GM23338 (cell line): ENCODE measurements at regions not wholly inside any gene's neighbourhood (a gene's known extent, or its start where the extent isn't known, plus 50 kb on each side); places are given as distances from the start of the nearest gene placed in this dataset.

ENCODE experiments used
- ATAC-seq: fragments of 200-7000 bp; cut with Tn5 transposase; 3 replicates; pipeline ENCODE4 v1.9.1; 2020
- DNase-seq: peaks from one replicate; pipeline ENCODE4 v3.0.0-alpha.2; 2015; ENCODE audit warnings: low spot score
- H2AFZ ChIP-seq: fragments of 200-600 bp; sonication (generic); 2 replicates; pipeline ENCODE4 v1.8.0; 2016; ENCODE audit warnings: antibody characterized with exemption, mild to moderate bottlenecking, moderate library complexity
- H3F3A ChIP-seq: fragments of 200-600 bp; sonication (generic); replicated peaks from 2 replicates; pipeline ENCODE4 v1.8.0; 2017; ENCODE audit warnings: antibody characterized with exemption, mixed run types, low read depth
- H3K27ac ChIP-seq: fragments of 200-600 bp; sonication (generic); 2 replicates; pipeline ENCODE4 v1.6.1; 2016; ENCODE audit warnings: low read depth
- H3K27me3 ChIP-seq: fragments of 200-600 bp; sonication (generic); 2 replicates; pipeline ENCODE4 v1.8.0; 2016; ENCODE audit warnings: mild to moderate bottlenecking, mixed run types, moderate library complexity; ENCODE audit not compliant: insufficient read depth
- H3K36me3 ChIP-seq: fragments of 200-600 bp; sonication (generic); 2 replicates; pipeline ENCODE4 v1.8.0; 2016; ENCODE audit warnings: mild to moderate bottlenecking; ENCODE audit not compliant: insufficient read depth
- H3K4me1 ChIP-seq: fragments of 200-600 bp; sonication (generic); 2 replicates; pipeline ENCODE4 v1.8.0; 2016; ENCODE audit warnings: mild to moderate bottlenecking, moderate library complexity; ENCODE audit not compliant: insufficient read depth
- H3K4me2 ChIP-seq: fragments of 200-600 bp; sonication (generic); 2 replicates; pipeline ENCODE4 v1.7.1; 2017; ENCODE audit warnings: mixed run types
- H3K4me3 ChIP-seq: fragments of 200-600 bp; sonication (generic); 2 replicates; pipeline ENCODE4 v1.6.1; 2016; ENCODE audit warnings: mixed run types
- H3K79me2 ChIP-seq: fragments of 200-600 bp; sonication (generic); replicated peaks from 2 replicates; pipeline ENCODE4 v1.8.0; 2017; ENCODE audit warnings: mild to moderate bottlenecking; ENCODE audit not compliant: insufficient read depth
- H3K9me2 ChIP-seq: fragments of 200-600 bp; sonication (generic); 2 replicates; pipeline ENCODE4 v1.8.0; 2017; ENCODE audit not compliant: insufficient read depth
- H4K20me1 ChIP-seq: fragments of 200-600 bp; sonication (generic); replicated peaks from 2 replicates; pipeline ENCODE4 v1.8.0; 2017; ENCODE audit warnings: mild to moderate bottlenecking; ENCODE audit not compliant: insufficient read depth
- H3K27ac Mint-ChIP-seq: 2 replicates; pipeline ENCODE4 v1.8.0; 2020; ENCODE audit warnings: inconsistent platforms, mild to moderate bottlenecking, moderate library complexity, mixed read lengths
- H3K27me3 Mint-ChIP-seq: 3 replicates; pipeline ENCODE4 v1.8.0; 2022; ENCODE audit warnings: low read depth, mild to moderate bottlenecking, moderate library complexity, mixed read lengths, inconsistent platforms; ENCODE audit not compliant: insufficient read depth, poor library complexity
- H3K36me3 Mint-ChIP-seq: 3 replicates; pipeline ENCODE4 v1.8.0; 2021; ENCODE audit warnings: low read depth, mild to moderate bottlenecking, inconsistent platforms, moderate library complexity, mixed read lengths
- H3K4me1 Mint-ChIP-seq: 3 replicates; pipeline ENCODE4 v1.8.0; 2020; ENCODE audit warnings: mild to moderate bottlenecking, inconsistent platforms, mixed read lengths
- H3K4me3 Mint-ChIP-seq: 3 replicates; pipeline ENCODE4 v1.8.0; 2021; ENCODE audit warnings: moderate library complexity, mild to moderate bottlenecking, inconsistent platforms, mixed read lengths
- H3K9me3 Mint-ChIP-seq: 3 replicates; pipeline ENCODE4 v1.8.0; 2020; ENCODE audit warnings: moderate library complexity, mild to moderate bottlenecking, inconsistent platforms, mixed read lengths
- CREB1 ChIP-seq: fragments of 250-450 bp; sonication (Bioruptor Pico); IDR thresholded peaks from 2 replicates; pipeline ENCODE4 v1.5.0; 2020; ENCODE audit warnings: low read depth, mild to moderate bottlenecking, moderate library complexity
- EZH2 ChIP-seq: fragments of 200-600 bp; sonication (generic); IDR thresholded peaks from one replicate; pipeline ENCODE4 v1.8.0; 2017; ENCODE audit warnings: antibody characterized with exemption, mild to moderate bottlenecking, low read depth; ENCODE audit not compliant: unreplicated experiment
- JUNB ChIP-seq: IDR thresholded peaks from one replicate; pipeline ENCODE4 v1.6.1; 2016; ENCODE audit warnings: antibody characterized with exemption; ENCODE audit not compliant: unreplicated experiment
- POLR2AphosphoS5 ChIP-seq: IDR thresholded peaks from 2 replicates; pipeline ENCODE4 v1.6.1; 2016; ENCODE audit warnings: antibody characterized with exemption, low read depth
- STAT1 ChIP-seq: IDR thresholded peaks from one replicate; pipeline ENCODE4 v1.6.1; 2016; ENCODE audit warnings: antibody characterized with exemption; ENCODE audit not compliant: unreplicated experiment
- ZNF114 ChIP-seq: fragments of 250-450 bp; sonication (Bioruptor Pico); IDR thresholded peaks from 2 replicates; pipeline ENCODE4 v1.5.0; 2020; ENCODE audit warnings: mild to moderate bottlenecking, moderate library complexity
- ZNF331 ChIP-seq: fragments of 250-450 bp; sonication (Bioruptor Pico); IDR thresholded peaks from 2 replicates; pipeline ENCODE4 v1.5.0; 2020; ENCODE audit warnings: low read depth, mild to moderate bottlenecking, moderate library complexity
- TF ChIP-seq, protein P1 (sequence below): IDR thresholded peaks from 2 replicates; pipeline ENCODE4 v1.6.1; 2016; ENCODE audit warnings: antibody characterized with exemption
- TF ChIP-seq, protein P2 (sequence below): IDR thresholded peaks from one replicate; pipeline ENCODE4 v1.6.1; 2018; ENCODE audit warnings: antibody characterized with exemption; ENCODE audit not compliant: unreplicated experiment
- TF ChIP-seq, protein P3 (sequence below), 2 experiments: fragments of 200-600 bp in 1 of 2; sonication (generic) in 1 of 2; conservative IDR thresholded peaks; 2 replicates each; pipeline versions ENCODE4 v1.5.1 to v1.6.1; 2016 to 2017; ENCODE audit warnings: antibody characterized with exemption in 2 of 2, low read depth in 2 of 2, mild to moderate bottlenecking in 2 of 2, moderate library complexity in 1 of 2

DNA sequence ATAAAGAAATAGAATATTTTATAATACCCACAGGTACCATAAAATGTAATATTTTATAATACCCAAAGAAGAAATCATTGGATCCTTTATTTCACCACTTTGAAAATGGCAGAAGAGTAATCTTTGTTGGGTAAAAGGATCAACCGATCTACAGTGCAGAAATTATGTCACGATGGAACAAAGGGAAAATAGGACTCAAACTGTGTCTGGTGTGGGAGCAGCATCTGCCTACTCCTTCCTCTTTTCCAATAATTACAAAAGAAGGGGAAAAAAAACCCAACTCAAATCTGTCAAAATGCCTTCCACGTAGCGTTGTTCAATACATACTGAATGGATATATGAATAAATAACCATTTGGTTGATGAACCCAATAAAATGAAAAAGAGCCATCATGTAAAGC lies 492.6 kb upstream of the TBL1XR1 start (continued):
- TF ChIP-seq EZH2 (no peak), CREB1 (CRISPR knock-in tag) (no peak), JUNB (no peak)
- TF ChIP-seq, protein P1, sequence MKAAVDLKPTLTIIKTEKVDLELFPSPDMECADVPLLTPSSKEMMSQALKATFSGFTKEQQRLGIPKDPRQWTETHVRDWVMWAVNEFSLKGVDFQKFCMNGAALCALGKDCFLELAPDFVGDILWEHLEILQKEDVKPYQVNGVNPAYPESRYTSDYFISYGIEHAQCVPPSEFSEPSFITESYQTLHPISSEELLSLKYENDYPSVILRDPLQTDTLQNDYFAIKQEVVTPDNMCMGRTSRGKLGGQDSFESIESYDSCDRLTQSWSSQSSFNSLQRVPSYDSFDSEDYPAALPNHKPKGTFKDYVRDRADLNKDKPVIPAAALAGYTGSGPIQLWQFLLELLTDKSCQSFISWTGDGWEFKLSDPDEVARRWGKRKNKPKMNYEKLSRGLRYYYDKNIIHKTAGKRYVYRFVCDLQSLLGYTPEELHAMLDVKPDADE, result no peak

DNA sequence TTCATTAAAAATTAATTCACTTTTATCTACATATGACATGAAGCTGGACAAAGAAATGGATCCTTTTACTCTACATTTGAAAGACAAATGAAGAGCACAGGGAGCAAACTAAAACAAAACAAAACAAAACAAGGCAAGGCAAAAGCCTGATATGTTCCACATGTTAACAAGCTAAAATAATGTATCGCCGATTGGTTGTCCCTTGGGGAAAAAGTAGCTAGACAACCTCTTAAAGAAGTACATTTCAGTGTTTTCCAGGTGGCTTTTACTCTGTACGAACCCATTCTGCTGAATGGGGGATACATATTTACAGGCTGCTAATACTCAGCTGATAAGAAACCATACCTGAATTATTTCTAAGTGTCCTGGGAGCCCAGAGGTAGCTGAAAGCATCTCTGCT lies 493.0 kb upstream of the TBL1XR1 start:
- H3K4me2 ChIP-seq, result no peak overlapping the region
- H3K9me3 Mint-ChIP-seq, result no peaks in the 10 kb centered on the region
- DNase-seq (no peak), ATAC-seq (no peak)
- H3K27ac ChIP-seq, result no peak overlapping the region
- TF ChIP-seq, protein P2, sequence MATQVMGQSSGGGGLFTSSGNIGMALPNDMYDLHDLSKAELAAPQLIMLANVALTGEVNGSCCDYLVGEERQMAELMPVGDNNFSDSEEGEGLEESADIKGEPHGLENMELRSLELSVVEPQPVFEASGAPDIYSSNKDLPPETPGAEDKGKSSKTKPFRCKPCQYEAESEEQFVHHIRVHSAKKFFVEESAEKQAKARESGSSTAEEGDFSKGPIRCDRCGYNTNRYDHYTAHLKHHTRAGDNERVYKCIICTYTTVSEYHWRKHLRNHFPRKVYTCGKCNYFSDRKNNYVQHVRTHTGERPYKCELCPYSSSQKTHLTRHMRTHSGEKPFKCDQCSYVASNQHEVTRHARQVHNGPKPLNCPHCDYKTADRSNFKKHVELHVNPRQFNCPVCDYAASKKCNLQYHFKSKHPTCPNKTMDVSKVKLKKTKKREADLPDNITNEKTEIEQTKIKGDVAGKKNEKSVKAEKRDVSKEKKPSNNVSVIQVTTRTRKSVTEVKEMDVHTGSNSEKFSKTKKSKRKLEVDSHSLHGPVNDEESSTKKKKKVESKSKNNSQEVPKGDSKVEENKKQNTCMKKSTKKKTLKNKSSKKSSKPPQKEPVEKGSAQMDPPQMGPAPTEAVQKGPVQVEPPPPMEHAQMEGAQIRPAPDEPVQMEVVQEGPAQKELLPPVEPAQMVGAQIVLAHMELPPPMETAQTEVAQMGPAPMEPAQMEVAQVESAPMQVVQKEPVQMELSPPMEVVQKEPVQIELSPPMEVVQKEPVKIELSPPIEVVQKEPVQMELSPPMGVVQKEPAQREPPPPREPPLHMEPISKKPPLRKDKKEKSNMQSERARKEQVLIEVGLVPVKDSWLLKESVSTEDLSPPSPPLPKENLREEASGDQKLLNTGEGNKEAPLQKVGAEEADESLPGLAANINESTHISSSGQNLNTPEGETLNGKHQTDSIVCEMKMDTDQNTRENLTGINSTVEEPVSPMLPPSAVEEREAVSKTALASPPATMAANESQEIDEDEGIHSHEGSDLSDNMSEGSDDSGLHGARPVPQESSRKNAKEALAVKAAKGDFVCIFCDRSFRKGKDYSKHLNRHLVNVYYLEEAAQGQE, result no peak
- TF ChIP-seq POLR2AphosphoS5 (no peak), STAT1 (no peak), CREB1 (CRISPR knock-in tag) (no peak), ZNF331 (no peak), ZNF114 (no peak), JUNB (no peak)
- TF ChIP-seq, protein P3, sequence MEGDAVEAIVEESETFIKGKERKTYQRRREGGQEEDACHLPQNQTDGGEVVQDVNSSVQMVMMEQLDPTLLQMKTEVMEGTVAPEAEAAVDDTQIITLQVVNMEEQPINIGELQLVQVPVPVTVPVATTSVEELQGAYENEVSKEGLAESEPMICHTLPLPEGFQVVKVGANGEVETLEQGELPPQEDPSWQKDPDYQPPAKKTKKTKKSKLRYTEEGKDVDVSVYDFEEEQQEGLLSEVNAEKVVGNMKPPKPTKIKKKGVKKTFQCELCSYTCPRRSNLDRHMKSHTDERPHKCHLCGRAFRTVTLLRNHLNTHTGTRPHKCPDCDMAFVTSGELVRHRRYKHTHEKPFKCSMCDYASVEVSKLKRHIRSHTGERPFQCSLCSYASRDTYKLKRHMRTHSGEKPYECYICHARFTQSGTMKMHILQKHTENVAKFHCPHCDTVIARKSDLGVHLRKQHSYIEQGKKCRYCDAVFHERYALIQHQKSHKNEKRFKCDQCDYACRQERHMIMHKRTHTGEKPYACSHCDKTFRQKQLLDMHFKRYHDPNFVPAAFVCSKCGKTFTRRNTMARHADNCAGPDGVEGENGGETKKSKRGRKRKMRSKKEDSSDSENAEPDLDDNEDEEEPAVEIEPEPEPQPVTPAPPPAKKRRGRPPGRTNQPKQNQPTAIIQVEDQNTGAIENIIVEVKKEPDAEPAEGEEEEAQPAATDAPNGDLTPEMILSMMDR (conservative IDR thresholded peaks at IDR 0.05; ENCODE audit: low read depth in 2 of 2), result no peak
- no peaks in the 10 kb centered on the region for H3K27me3 Mint-ChIP-seq
- H3K27me3 ChIP-seq, result no peaks in the 10 kb centered on the region
- H3F3A ChIP-seq, result no peaks in the 10 kb centered on the region
- H3K4me3 Mint-ChIP-seq, result no peak overlapping the region
- no peaks in the 10 kb centered on the region for H3K4me1 ChIP-seq
- H4K20me1 ChIP-seq, result no peaks in the 10 kb centered on the region
- no peaks in the 10 kb centered on the region; the same call in 1 of the 2 replicates for H3K9me2 ChIP-seq
- H3K4me3 ChIP-seq, result no peak overlapping the region
- no peak overlapping the region for H2AFZ ChIP-seq
- no peaks in the 10 kb centered on the region for H3K36me3 ChIP-seq
- H3K4me1 Mint-ChIP-seq, result peaks cover 24% of the 10 kb centered on the region
- H3K79me2 ChIP-seq, result no peaks in the 10 kb centered on the region
- H3K36me3 Mint-ChIP-seq, result no peaks in the 10 kb centered on the region
- H3K27ac Mint-ChIP-seq, result no peak overlapping the region
